Endothelial cell of umbilical vein (primary cell): ENCODE measurements at regions not wholly inside any gene's neighbourhood (a gene's known extent, or its start where the extent isn't known, plus 50 kb on each side); places are given as distances from the start of the nearest gene placed in this dataset.

Experiments used
- TF ChIP-seq, protein P1 (sequence below), 2 donors: IDR thresholded peaks; 1 replicate in 1 of 2; 2 replicates in 1 of 2; pipeline ENCODE4 v1.5.1; 2011; ENCODE audit warnings: low read length in 2 of 2, mild to moderate bottlenecking in 2 of 2, moderate library complexity in 2 of 2, control low read depth in 1 of 2, inconsistent platforms in 1 of 2, low read depth in 1 of 2; ENCODE audit not compliant: insufficient read depth in 1 of 2; ENCODE audit errors: extremely low read depth in 1 of 2
- TF ChIP-seq, protein P2 (sequence below): IDR thresholded peaks from 2 replicates; pipeline ENCODE4 v1.6.1; 2011; ENCODE audit not compliant: insufficient read depth, insufficient read length

DNA sequence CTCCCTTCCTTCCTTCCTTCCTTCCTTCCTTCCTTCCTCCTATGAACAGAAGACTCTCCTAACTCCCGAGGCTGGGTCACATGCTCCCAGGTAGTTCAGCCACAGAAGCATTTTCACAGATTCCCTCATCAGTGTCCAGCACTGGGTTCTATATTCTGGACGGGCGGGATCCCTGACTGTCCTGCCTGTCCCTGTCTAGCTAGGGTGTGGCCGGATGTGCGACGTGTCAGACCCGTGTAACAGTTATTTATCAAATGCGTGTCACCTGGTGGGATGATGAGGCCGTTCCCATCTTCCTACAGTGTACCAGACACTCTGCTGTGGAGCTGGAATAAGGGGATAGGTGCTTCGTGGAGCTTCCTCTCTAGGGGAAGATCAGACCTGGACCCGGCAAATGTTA is 901.0 kb downstream of the BRD1 start:
- TF ChIP-seq, protein P1, sequence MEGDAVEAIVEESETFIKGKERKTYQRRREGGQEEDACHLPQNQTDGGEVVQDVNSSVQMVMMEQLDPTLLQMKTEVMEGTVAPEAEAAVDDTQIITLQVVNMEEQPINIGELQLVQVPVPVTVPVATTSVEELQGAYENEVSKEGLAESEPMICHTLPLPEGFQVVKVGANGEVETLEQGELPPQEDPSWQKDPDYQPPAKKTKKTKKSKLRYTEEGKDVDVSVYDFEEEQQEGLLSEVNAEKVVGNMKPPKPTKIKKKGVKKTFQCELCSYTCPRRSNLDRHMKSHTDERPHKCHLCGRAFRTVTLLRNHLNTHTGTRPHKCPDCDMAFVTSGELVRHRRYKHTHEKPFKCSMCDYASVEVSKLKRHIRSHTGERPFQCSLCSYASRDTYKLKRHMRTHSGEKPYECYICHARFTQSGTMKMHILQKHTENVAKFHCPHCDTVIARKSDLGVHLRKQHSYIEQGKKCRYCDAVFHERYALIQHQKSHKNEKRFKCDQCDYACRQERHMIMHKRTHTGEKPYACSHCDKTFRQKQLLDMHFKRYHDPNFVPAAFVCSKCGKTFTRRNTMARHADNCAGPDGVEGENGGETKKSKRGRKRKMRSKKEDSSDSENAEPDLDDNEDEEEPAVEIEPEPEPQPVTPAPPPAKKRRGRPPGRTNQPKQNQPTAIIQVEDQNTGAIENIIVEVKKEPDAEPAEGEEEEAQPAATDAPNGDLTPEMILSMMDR (IDR thresholded peaks at IDR 0.05; ENCODE audit: extremely low read depth in 1 of 2, insufficient read depth in 1 of 2, low read depth in 1 of 2, low read length in 2 of 2) = no peak
- TF ChIP-seq, protein P2, sequence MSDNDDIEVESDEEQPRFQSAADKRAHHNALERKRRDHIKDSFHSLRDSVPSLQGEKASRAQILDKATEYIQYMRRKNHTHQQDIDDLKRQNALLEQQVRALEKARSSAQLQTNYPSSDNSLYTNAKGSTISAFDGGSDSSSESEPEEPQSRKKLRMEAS = no peak
